GM12872 (cell line): ENCODE measurements at regions not wholly inside any gene's neighbourhood (a gene's known extent, or its start where the extent isn't known, plus 50 kb on each side); places are given as distances from the start of the nearest gene placed in this dataset.

Experiments used
- CTCF ChIP-seq: IDR thresholded peaks from 3 replicates; pipeline ENCODE4 v1.5.1; 2011; ENCODE audit warnings: low read depth, mild to moderate bottlenecking, low read length, moderate library complexity; ENCODE audit not compliant: insufficient read depth

GRCh38 chr14:40122968-40123648 is 690.9 kb upstream of the FBXO33 start:
- no peak for TF ChIP-seq CTCF

GRCh38 chr14:40119765-40120164 is 687.5 kb upstream of the FBXO33 start:
- TF ChIP-seq CTCF = no peak

GRCh38 chr14:40119321-40119720 is 687.1 kb upstream of the FBXO33 start:
- no peak for TF ChIP-seq CTCF

GRCh38 chr14:40115583-40115982 is 683.4 kb upstream of the FBXO33 start:
- no peak for TF ChIP-seq CTCF

GRCh38 chr14:40113671-40114070 is 681.4 kb upstream of the FBXO33 start:
- no peak for TF ChIP-seq CTCF

GRCh38 chr14:40100544-40101196 is 668.4 kb upstream of the FBXO33 start:
- TF ChIP-seq CTCF = no peak

GRCh38 chr14:40099316-40099715 is 667.1 kb upstream of the FBXO33 start:
- TF ChIP-seq CTCF = no peak
